ENCODE measurements at regions not wholly inside any gene's neighbourhood (a gene's known extent, or its start where the extent isn't known, plus 50 kb on each side); places are given as distances from the start of the nearest gene placed in this dataset.

DNA sequence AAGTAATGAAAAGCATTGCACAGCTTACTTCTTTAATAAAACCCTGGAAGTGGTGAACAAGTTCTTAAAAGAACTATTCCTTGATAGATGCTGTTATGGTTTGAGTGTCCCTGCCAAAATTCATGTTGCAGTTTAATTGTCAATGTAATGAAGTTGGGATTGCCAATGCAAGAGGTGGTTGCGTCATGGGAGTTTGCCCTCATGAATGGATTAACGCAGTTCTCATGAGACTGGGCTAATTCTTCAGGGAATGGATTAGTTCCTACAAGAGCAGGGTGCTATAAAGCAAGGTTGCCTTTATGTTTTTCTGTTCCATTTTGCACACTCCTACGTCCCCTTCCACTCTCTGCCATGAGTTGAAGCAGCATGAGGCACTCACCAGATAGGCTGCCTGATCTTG is 446.7 kb upstream of the B3GALT2 start (continued):
- TF ChIP-seq, protein P1, sequence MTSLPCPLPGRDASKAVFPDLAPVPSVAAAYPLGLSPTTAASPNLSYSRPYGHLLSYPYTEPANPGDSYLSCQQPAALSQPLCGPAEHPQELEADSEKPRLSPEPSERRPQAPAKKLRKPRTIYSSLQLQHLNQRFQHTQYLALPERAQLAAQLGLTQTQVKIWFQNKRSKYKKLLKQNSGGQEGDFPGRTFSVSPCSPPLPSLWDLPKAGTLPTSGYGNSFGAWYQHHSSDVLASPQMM (CRISPR knock-in tag; IDR thresholded peaks at IDR 0.05) = no peak
- no peak for TF ChIP-seq HNRNPH1 (optimal IDR thresholded peaks at IDR 0.05; ENCODE audit: low read depth, low read length)
- TF ChIP-seq JUNB (CRISPR knock-in tag; conservative IDR thresholded peaks at IDR 0.05) = no peak

DNA sequence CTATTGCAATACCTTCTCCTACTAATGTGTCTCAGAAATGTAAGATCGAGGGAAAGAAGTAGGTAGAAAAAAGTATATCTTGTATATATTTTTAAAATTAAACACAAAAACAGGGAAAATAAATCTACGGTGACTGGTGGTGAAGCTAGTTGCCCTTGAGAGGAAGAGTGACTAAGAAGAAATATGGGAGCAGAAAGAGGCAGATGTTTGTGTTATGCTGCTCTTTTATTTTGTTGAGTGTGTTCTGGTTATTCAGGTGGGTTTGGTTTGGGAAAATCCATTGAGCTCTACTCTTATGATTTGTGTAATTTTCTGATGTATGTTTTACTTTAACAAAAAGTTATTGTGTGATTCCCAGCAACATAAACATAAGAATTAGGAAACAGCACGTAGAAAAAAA is 444.9 kb upstream of the B3GALT2 start:
- DNase-seq (ENCODE audit: extremely low read depth in 1 of 4, low spot score in 3 of 4) (no peak), ATAC-seq (no peak), FAIRE-seq (no peak)
- 2% methylated on average over 3 of the region's 3 CpGs for WGBS (ENCODE audit: insufficient coverage, low coverage, missing lambda C conversion rate)
- intact Hi-C loops (cut with micrococcal nuclease) (no loop called here), in situ Hi-C loops (cut with MboI) (no loop called here)
- no TSS peak for BruUV-seq (replicated peaks)
- no peak overlapping the region for H3K27ac ChIP-seq (ENCODE audit: extremely low read depth, low read depth, low read length)
- no peaks in the 10 kb centered on the region for H3K79me2 ChIP-seq (ENCODE audit: control insufficient read depth, insufficient read depth, low read length)
- H3K9me3 ChIP-seq (replicated peaks; ENCODE audit: control insufficient read depth, insufficient read depth, low read depth, low read length) = no peaks in the 10 kb centered on the region
- CTCF ChIA-PET (ENCODE audit: low intra/inter-chr PET ratio) = no interaction called here
- no peaks in the 10 kb centered on the region for H3K4me1 ChIP-seq (replicated peaks in 1 of 2; ENCODE audit: control insufficient read depth in 2 of 2, insufficient read depth in 2 of 2, low read length in 2 of 2)
- no peak overlapping the region for H3K4me2 ChIP-seq (ENCODE audit: insufficient read depth, low read length)
- no peak overlapping the region for H2AFZ ChIP-seq (ENCODE audit: low read depth, low read length)
- no peak overlapping the region for H3K9ac ChIP-seq (ENCODE audit: insufficient read depth in 1 of 2, low read depth in 2 of 2, low read length in 2 of 2)
- POLR2A ChIA-PET = no interaction called here
- H4K20me1 ChIP-seq (replicated peaks; ENCODE audit: control insufficient read depth, insufficient read depth, low read length) = no peaks in the 10 kb centered on the region
- H3K27me3 ChIP-seq (ENCODE audit: control insufficient read depth in 2 of 2, insufficient read depth in 2 of 2, low read length in 2 of 2) = no peaks in the 10 kb centered on the region
- no peaks in the 10 kb centered on the region for H3K9me1 ChIP-seq (ENCODE audit: control insufficient read depth, insufficient read depth, low read length)
- no peak overlapping the region for H3K4me3 ChIP-seq
- no peaks in the 10 kb centered on the region for H3K36me3 ChIP-seq (ENCODE audit: control insufficient read depth, insufficient read depth, low read length)
- TF ChIP-seq ZNF3 (CRISPR knock-in tag; IDR thresholded peaks at IDR 0.05) = no peak
- TF ChIP-seq, protein P2, sequence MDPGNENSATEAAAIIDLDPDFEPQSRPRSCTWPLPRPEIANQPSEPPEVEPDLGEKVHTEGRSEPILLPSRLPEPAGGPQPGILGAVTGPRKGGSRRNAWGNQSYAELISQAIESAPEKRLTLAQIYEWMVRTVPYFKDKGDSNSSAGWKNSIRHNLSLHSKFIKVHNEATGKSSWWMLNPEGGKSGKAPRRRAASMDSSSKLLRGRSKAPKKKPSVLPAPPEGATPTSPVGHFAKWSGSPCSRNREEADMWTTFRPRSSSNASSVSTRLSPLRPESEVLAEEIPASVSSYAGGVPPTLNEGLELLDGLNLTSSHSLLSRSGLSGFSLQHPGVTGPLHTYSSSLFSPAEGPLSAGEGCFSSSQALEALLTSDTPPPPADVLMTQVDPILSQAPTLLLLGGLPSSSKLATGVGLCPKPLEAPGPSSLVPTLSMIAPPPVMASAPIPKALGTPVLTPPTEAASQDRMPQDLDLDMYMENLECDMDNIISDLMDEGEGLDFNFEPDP (CRISPR knock-in tag; IDR thresholded peaks at IDR 0.05) = no peak
- TF ChIP-seq TEAD4 (IDR thresholded peaks at IDR 0.05; ENCODE audit: low read length) = no peak
- TF ChIP-seq TEAD4 (CRISPR knock-in tag; IDR thresholded peaks at IDR 0.05; ENCODE audit: borderline replicate concordance) = no peak
- no peak for TF ChIP-seq ATF7 (IDR thresholded peaks at IDR 0.05)
- TF ChIP-seq ZNF717 (CRISPR knock-in tag; IDR thresholded peaks at IDR 0.05) = no peak
- TF ChIP-seq MAZ (CRISPR knock-in tag; conservative IDR thresholded peaks at IDR 0.05 in 1 of 2, IDR thresholded peaks at IDR 0.05 in 1 of 2) = no peak

Measured in K562 (cell line).